MM.1S (cell line): ENCODE measurements at regions not wholly inside any gene's neighbourhood (a gene's known extent, or its start where the extent isn't known, plus 50 kb on each side); places are given as distances from the start of the nearest gene placed in this dataset.

Experiments used
- DNase-seq: peaks from one replicate; pipeline ENCODE4 v3.0.0-alpha.2; 2015
- H2AFZ ChIP-seq: fragments of 300-600 bp; sonication (generic); 2 replicates; pipeline ENCODE4 v1.6.0; 2016; ENCODE audit warnings: antibody characterized with exemption, low read length
- H3F3A ChIP-seq: fragments of 300-600 bp; sonication (generic); 2 replicates; pipeline ENCODE4 v1.6.1; 2016; ENCODE audit warnings: mild to moderate bottlenecking, antibody characterized with exemption, low read length, moderate library complexity, mixed read lengths; ENCODE audit not compliant: insufficient read depth
- H3K27ac ChIP-seq: fragments of 300-600 bp; sonication (generic); 2 replicates; pipeline ENCODE4 v1.5.1; 2016; ENCODE audit warnings: mild to moderate bottlenecking, low read length
- H3K27me3 ChIP-seq: fragments of 300-600 bp; sonication (generic); replicated peaks from 2 replicates; pipeline ENCODE4 v1.6.0; 2016; ENCODE audit warnings: low read length; ENCODE audit not compliant: insufficient read depth
- H3K36me3 ChIP-seq: fragments of 300-600 bp; sonication (generic); replicated peaks from 2 replicates; pipeline ENCODE4 v1.6.1; 2016; ENCODE audit warnings: mild to moderate bottlenecking, low read length, mixed read lengths; ENCODE audit not compliant: insufficient read depth
- H3K4me1 ChIP-seq: fragments of 300-600 bp; sonication (generic); 2 replicates; pipeline ENCODE4 v1.6.1; 2016; ENCODE audit warnings: low read length, mixed read lengths
- H3K4me2 ChIP-seq: fragments of 300-600 bp; sonication (generic); 2 replicates; pipeline ENCODE4 v1.6.0; 2016; ENCODE audit warnings: low read depth, low read length
- H3K4me3 ChIP-seq: fragments of 300-600 bp; sonication (generic); 2 replicates; pipeline ENCODE4 v1.5.1; 2016; ENCODE audit warnings: low read length, mixed read lengths
- H3K79me2 ChIP-seq: fragments of 300-600 bp; sonication (generic); 2 replicates; pipeline ENCODE4 v1.6.1; 2016; ENCODE audit warnings: mixed run types, low read length, mixed read lengths
- H3K9ac ChIP-seq: fragments of 300-600 bp; sonication (generic); 2 replicates; pipeline ENCODE4 v1.6.1; 2016; ENCODE audit warnings: low read length, mixed read lengths
- H3K9me2 ChIP-seq: fragments of 300-600 bp; sonication (generic); replicated peaks from 2 replicates; pipeline ENCODE4 v1.6.1; 2016; ENCODE audit warnings: mild to moderate bottlenecking, low read length, mixed read lengths; ENCODE audit not compliant: insufficient read depth
- H3K9me3 ChIP-seq: fragments of 300-600 bp; sonication (generic); replicated peaks from 2 replicates; pipeline ENCODE4 v1.6.1; 2016; ENCODE audit warnings: mild to moderate bottlenecking, low read length, mixed read lengths; ENCODE audit not compliant: insufficient read depth
- H4K20me1 ChIP-seq: fragments of 300-600 bp; sonication (generic); 2 replicates; pipeline ENCODE4 v1.6.1; 2016; ENCODE audit warnings: mild to moderate bottlenecking, low read length, moderate library complexity, mixed read lengths; ENCODE audit not compliant: insufficient read depth
- EZH2 ChIP-seq: fragments of 300-600 bp; sonication (generic); optimal IDR thresholded peaks from 2 replicates; pipeline ENCODE3; 2017; ENCODE audit warnings: low read depth, mild to moderate bottlenecking, antibody characterized with exemption, low read length, mixed read lengths
- EZH2phosphoT487 ChIP-seq: fragments of 300-600 bp; sonication (generic); IDR thresholded peaks from 2 replicates; pipeline ENCODE4 v1.6.1; 2018; ENCODE audit warnings: antibody characterized with exemption, low read length
- TF ChIP-seq, protein P1 (sequence below): fragments of 300-600 bp; sonication (generic); IDR thresholded peaks from 2 replicates; pipeline ENCODE4 v1.5.1; 2016; ENCODE audit warnings: antibody characterized with exemption, low read length, mixed read lengths

GRCh38 chr12:43147878-43148277 lies 404.1 kb downstream of the ADAMTS20 start:
- Histone ChIP-seq H3K4me2 (no peak overlapping the region), H3K9me3 (no peaks in the 10 kb centered on the region), H3K9me2 (no peaks in the 10 kb centered on the region), H2AFZ (no peak overlapping the region), H3K27me3 (no peaks in the 10 kb centered on the region), H4K20me1 (no peaks in the 10 kb centered on the region), H3K27ac (no peak overlapping the region), H3K4me1 (no peaks in the 10 kb centered on the region), H3K79me2 (no peaks in the 10 kb centered on the region), H3K4me3 (no peak overlapping the region), H3K36me3 (no peaks in the 10 kb centered on the region), H3K9ac (no peak overlapping the region), H3F3A (no peaks in the 10 kb centered on the region)
- TF ChIP-seq, protein P1, sequence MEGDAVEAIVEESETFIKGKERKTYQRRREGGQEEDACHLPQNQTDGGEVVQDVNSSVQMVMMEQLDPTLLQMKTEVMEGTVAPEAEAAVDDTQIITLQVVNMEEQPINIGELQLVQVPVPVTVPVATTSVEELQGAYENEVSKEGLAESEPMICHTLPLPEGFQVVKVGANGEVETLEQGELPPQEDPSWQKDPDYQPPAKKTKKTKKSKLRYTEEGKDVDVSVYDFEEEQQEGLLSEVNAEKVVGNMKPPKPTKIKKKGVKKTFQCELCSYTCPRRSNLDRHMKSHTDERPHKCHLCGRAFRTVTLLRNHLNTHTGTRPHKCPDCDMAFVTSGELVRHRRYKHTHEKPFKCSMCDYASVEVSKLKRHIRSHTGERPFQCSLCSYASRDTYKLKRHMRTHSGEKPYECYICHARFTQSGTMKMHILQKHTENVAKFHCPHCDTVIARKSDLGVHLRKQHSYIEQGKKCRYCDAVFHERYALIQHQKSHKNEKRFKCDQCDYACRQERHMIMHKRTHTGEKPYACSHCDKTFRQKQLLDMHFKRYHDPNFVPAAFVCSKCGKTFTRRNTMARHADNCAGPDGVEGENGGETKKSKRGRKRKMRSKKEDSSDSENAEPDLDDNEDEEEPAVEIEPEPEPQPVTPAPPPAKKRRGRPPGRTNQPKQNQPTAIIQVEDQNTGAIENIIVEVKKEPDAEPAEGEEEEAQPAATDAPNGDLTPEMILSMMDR = no peak
- TF ChIP-seq EZH2 (no peak), EZH2phosphoT487 (no peak)
- DNase-seq = no peak

GRCh38 chr12:43145481-43145880 lies 406.5 kb downstream of the ADAMTS20 start:
- Histone ChIP-seq H3K27ac (no peak overlapping the region), H3K27me3 (no peaks in the 10 kb centered on the region), H3K4me2 (no peak overlapping the region), H4K20me1 (no peaks in the 10 kb centered on the region), H3K9ac (no peak overlapping the region), H3K4me1 (0 out of 2 replicates have a peak, but pooled peaks cover 4% of the 10 kb centered on the region), H3K79me2 (no peaks in the 10 kb centered on the region), H3K4me3 (no peak overlapping the region), H2AFZ (no peak overlapping the region), H3F3A (no peaks in the 10 kb centered on the region), H3K9me3 (no peaks in the 10 kb centered on the region), H3K36me3 (no peaks in the 10 kb centered on the region), H3K9me2 (no peaks in the 10 kb centered on the region)
- no peak for DNase-seq
- TF ChIP-seq EZH2phosphoT487 = no peak
- TF ChIP-seq, protein P1 = no peak

GRCh38 chr12:43143278-43143677 lies 408.7 kb downstream of the ADAMTS20 start:
- H2AFZ ChIP-seq = no peak overlapping the region
- no peak overlapping the region for H3K4me2 ChIP-seq
- H4K20me1 ChIP-seq = no peaks in the 10 kb centered on the region
- no peak for TF ChIP-seq EZH2phosphoT487
- TF ChIP-seq, protein P1 = no peak
- no peak for TF ChIP-seq EZH2
- H3K36me3 ChIP-seq = no peaks in the 10 kb centered on the region
- no peak overlapping the region for H3K4me3 ChIP-seq
- 0 out of 2 replicates have a peak, but pooled peaks cover 4% of the 10 kb centered on the region for H3K4me1 ChIP-seq
- no peaks in the 10 kb centered on the region for H3K27me3 ChIP-seq
- H3K27ac ChIP-seq = no peak overlapping the region
- H3K9me3 ChIP-seq = no peaks in the 10 kb centered on the region
- no peak overlapping the region for H3K9ac ChIP-seq
- peak; percentile 10 for DNase-seq
- H3K79me2 ChIP-seq = no peaks in the 10 kb centered on the region
- H3F3A ChIP-seq = no peaks in the 10 kb centered on the region
- no peaks in the 10 kb centered on the region for H3K9me2 ChIP-seq
